ENCODE measurements at regions not wholly inside any gene's neighbourhood (a gene's known extent, or its start where the extent isn't known, plus 50 kb on each side); places are given as distances from the start of the nearest gene placed in this dataset.

DNA sequence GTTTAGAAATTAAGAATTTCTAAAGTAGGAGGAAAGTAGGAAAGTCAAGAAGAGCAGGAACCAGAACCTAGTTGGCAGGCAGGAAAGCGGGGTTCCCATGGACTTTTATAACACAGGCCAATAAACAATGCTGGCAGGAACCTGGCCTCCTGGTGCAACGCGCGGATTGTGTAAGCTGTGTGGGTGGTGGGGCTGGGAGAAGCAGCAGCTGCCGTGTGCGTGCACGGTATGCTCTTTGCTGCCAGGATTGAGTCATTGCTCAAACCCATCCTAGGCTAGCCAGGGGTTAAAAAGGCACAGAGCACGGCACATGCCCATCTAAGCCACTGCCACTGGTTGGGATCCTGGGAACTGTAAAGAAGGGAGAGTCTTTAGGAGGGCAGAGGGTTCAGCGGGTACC is 209.9 kb upstream of the RGMA start:
- TF ChIP-seq, protein P1, sequence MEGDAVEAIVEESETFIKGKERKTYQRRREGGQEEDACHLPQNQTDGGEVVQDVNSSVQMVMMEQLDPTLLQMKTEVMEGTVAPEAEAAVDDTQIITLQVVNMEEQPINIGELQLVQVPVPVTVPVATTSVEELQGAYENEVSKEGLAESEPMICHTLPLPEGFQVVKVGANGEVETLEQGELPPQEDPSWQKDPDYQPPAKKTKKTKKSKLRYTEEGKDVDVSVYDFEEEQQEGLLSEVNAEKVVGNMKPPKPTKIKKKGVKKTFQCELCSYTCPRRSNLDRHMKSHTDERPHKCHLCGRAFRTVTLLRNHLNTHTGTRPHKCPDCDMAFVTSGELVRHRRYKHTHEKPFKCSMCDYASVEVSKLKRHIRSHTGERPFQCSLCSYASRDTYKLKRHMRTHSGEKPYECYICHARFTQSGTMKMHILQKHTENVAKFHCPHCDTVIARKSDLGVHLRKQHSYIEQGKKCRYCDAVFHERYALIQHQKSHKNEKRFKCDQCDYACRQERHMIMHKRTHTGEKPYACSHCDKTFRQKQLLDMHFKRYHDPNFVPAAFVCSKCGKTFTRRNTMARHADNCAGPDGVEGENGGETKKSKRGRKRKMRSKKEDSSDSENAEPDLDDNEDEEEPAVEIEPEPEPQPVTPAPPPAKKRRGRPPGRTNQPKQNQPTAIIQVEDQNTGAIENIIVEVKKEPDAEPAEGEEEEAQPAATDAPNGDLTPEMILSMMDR (IDR thresholded peaks at IDR 0.05), result no peak
- TF ChIP-seq POLR2A (IDR thresholded peaks at IDR 0.05), result no peak
